ENCODE measurements at regions not wholly inside any gene's neighbourhood (a gene's known extent, or its start where the extent isn't known, plus 50 kb on each side); places are given as distances from the start of the nearest gene placed in this dataset.

DNA sequence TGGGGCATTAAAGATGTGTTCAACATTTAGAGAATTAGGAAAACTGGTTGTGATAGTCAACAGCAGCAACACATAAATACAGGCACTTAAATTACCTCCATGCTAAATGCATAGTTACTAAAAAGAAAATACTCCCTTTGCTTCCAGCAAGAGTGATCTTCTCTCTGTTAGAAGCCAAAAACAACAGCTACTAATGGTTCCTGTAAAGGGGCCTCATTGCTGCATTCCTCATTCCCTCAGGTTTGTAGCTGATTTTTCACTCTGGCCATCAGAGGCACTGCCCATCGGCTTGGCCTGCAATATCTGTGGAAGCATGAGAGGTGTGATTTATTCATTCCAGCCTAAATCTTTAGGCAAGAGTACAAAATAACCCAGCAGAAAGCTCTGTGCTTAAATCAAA lies 466.0 kb upstream of the ADAMTS16 start:
- no peak for DNase-seq

GRCh38 chr5:4676934-4677333 lies 463.2 kb upstream of the ADAMTS16 start:
- DNase-seq, result no peak

DNA sequence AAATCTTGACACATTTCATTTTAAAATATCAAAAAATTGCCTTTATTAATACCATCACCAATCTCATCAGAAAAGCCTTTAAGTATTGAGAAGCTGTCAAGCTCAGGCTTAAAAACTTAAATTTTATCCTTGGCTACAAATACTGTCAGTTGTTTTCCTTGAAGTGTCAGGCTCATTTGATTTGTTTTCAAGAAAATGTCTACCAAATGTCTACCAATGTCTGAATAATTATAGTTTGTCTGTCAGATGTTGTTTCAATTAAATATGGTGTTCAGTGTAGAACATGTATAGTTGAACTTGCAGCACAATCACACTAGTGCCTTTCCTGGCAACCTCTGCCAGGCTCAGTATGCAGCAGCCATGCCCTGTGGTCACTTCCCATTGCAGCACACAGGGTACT lies 455.2 kb upstream of the ADAMTS16 start:
- DNase-seq, result no peak

DNA sequence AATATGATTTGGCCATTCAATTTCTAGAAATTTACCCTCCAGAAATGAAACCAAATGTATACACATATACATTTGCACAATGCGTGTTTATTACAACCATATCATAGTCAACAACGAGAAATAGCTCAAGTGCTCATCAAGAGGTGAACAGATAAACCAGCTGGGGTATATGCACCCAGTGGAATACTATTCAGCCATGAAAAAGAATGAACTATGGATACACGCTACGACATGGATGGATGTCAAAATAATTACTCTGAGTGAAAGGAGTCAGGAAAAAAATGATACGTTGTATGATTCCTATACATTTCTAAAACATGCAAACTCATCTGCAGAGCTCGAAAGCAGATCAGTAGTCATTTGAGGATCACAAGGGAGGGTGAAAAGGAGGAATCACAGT lies 441.5 kb upstream of the ADAMTS16 start:
- no peak for DNase-seq

DNA sequence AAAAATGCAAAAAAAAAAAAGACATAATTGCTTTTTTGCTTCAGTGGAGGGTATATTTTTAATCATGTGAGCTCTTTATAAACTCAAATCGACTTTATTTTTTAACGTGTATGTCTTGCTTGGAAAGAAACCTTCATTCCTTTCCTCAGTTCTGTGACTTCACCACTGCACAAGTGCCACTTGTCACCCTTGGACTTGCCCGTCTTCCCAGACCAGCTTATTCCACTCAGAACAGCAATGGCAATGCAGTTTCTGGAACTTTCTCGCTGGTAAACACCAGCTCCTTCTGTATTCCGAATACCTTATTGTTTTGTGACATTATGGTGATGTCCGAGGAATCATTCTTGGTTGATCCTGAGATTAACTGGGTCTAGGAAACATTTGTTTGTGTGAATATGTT lies 440.5 kb upstream of the ADAMTS16 start:
- no peak for DNase-seq

GRCh38 chr5:4700069-4700468 lies 440.1 kb upstream of the ADAMTS16 start:
- no peak for DNase-seq

GRCh38 chr5:4700871-4701270 lies 439.3 kb upstream of the ADAMTS16 start:
- DNase-seq, result no peak

DNA sequence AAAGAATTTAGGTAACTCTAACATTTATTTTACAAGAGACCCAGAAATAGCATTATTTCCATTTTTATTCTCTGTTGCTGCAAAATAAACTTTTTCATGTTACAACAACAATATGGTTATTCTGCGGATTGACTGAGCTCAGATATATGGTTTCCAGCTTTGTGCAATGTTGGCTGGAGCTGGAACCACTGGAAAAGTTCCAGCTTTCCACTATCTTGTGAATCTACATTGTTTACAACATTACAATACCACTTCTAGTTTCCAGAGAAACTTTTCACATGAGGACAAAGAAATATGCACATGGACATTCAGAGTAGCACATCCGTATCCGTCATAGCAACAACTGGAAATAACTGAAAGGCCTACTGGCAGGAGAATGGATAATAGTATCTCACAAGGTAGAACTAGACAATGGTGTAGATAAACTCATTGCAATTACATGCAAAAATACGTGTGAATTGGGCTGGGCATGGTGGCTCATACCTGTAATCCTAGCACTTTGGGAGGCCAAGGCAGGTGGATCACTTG lies 436.1 kb upstream of the ADAMTS16 start:
- no peak for DNase-seq

DNA sequence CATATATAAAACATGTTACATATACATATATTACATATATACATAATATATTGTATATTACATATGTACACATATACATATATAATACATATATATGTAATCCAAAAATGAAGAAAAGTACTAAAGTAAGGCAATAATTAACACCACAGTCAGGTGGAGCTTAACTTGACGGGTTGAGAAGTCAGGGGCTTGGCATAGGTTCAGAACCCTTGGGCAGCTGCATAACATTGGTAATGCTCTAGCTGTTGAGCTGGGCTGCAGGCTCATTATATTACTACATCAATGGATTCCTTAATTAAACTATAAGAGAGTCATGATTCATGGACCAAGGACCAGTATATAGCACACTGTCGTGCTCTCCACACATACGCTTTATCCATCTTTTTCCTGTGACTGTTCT lies 435.2 kb upstream of the ADAMTS16 start:
- no peak for DNase-seq

- DNase-seq, result no peak
Observed at GRCh38 chr5:4716781-4717180, 423.3 kb upstream of the ADAMTS16 start.

DNA sequence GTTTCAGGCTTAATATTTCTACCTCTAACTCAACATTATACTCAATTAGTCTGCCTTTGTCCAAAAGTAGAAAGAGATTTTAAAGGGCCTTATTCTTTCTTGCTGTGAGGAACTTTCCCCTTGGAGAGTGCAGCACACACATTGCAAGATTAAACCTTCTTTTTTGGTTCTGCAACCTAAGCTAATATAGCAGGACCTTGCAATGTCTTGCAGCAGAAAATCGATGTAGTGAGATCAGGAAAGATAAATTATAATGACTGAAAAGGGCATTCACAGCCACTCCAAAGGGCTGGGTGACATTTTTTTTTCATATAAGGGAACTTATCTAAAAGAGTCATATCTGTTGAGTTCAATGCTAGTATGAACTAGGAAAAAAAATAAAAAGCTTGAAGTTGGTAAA lies 422.7 kb upstream of the ADAMTS16 start:
- DNase-seq, result no peak

GRCh38 chr5:4720831-4721230 lies 419.3 kb upstream of the ADAMTS16 start:
- no peak for DNase-seq

GRCh38 chr5:4722886-4723285 lies 417.2 kb upstream of the ADAMTS16 start:
- no peak for DNase-seq

GRCh38 chr5:4725594-4725993 lies 414.5 kb upstream of the ADAMTS16 start:
- no peak for DNase-seq

DNA sequence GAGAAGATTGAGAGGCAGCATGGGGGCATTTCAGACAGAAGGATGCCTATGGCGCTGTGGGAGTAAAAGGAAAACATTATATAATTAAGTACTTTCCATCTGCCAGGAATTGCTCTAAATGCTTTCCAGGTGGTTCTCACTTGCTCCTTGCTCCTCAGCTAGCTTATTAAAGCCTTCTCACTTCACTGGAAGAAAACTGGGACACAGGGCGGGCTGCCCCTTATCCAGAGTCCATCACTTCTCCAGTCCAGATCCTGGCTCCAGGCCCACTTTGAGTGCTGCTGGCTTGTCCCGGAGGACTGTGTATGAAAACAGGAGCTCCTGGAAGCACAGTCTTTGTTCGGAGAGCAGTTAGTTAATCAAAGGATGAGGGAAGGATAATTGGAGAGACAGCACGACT lies 409.9 kb upstream of the ADAMTS16 start:
- DNase-seq, result no peak

- no peak for DNase-seq
Observed at GRCh38 chr5:4734348-4734747, 405.8 kb upstream of the ADAMTS16 start.

DNA sequence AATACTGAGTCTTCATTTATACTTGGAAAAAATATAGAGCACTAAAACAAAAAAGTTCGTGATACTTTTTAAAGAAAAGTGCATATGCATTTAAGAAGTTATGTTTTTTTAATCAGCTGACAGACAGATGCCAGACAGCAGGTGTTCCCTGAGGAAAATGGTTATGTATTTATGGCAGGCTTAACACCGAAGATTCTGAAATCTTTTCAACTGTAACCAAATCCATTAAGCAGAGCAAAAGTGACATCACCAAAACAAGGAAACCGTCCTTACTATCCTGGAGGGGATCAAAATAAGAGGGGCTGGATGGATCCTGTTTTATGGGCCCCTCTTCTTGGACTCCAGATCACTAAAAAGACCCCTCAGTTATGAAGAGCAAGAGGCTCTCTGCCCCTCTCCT lies 404.9 kb upstream of the ADAMTS16 start:
- DNase-seq, result no peak

GRCh38 chr5:4737868-4738267 lies 402.3 kb upstream of the ADAMTS16 start:
- DNase-seq, result no peak

GRCh38 chr5:4738298-4738697 lies 401.8 kb upstream of the ADAMTS16 start:
- DNase-seq, result no peak

DNA sequence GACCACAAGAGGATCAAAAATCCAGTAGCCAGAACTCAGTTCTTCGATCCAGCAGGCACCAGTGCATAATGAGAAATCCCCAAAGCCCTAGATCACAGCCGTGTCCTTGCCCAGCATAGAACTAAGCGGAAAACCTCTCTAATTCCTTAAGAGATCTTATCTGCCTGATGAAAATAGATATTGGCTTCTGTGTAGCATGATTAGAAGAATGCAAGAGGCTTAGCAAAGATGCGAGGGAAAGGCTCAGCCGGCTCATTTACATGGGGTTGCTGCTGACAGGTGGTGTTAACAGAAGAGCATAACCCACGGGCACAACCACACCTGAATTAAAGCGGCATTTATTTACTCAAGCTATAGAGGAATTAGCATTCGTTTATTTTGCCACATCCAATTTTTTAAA lies 400.0 kb upstream of the ADAMTS16 start:
- no peak for DNase-seq

DNA sequence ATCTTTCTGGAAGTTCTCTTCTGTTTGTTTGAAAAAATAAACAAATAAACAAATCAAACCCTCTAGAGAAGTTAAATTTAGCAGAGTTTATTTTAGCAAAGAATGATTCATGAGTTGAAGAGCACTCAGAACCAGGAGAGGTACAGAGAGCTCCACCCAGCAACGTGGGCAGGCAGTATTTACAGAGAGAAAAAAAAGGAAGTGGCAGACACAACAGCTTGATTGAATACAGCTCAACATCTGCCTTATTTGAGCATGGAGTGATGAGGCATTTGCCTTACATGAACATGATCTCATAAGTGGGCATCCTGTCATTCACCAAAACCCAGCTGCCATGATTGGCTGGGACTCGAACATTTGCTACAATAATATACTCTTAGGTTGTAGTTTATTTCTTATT lies 381.6 kb upstream of the ADAMTS16 start:
- no peak for DNase-seq

DNA sequence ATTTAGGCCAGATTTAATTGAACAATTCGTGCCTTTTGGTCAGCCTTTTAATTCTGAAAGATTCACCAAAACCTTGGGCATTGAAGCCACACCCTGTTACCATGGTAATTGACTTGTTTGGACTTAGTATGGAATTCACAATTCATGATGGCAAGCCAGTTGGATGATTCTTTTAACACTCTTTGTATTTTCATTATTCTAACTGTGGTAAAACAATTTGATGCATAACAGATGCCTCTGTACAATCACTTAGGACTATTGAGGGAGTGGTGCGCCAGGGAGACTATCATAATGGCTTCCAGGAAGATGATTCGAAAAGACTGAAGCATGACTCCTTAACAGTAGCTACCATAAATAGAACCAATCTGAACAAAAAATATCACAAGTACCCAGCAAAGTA lies 381.1 kb upstream of the ADAMTS16 start:
- no peak for DNase-seq

GRCh38 chr5:4762316-4762715 lies 377.8 kb upstream of the ADAMTS16 start:
- DNase-seq, result no peak

GRCh38 chr5:4765411-4765810 lies 374.7 kb upstream of the ADAMTS16 start:
- no peak for DNase-seq

- no peak for DNase-seq
Observed at GRCh38 chr5:4766101-4766500, 374.0 kb upstream of the ADAMTS16 start.

- no peak for DNase-seq
Observed at GRCh38 chr5:4772591-4772990, 367.5 kb upstream of the ADAMTS16 start.
